ENCODE measurements at regions not wholly inside any gene's neighbourhood (a gene's known extent, or its start where the extent isn't known, plus 50 kb on each side); places are given as distances from the start of the nearest gene placed in this dataset.
"Not testable (repeated sequence)": the region's sequence is repeated elsewhere in the genome, so short reads cannot be mapped to it uniquely, and the experiment has no call there.

GRCh38 chr17:45639297-45639849, 144.7 kb upstream of the CRHR1 start:
- H3K27ac ChIP-seq (replicated peaks) = no peak overlapping the region
- TF ChIP-seq CTCF (IDR thresholded peaks at IDR 0.05; ENCODE audit: borderline replicate concordance) = no peak
- no peaks in the 10 kb centered on the region for H3K9me3 ChIP-seq (replicated peaks)
- no peak overlapping the region for H3K4me3 ChIP-seq
- H3K36me3 ChIP-seq = peaks cover 39% of the 10 kb centered on the region
- H3K4me1 ChIP-seq = no peaks in the 10 kb centered on the region
- no peaks in the 10 kb centered on the region for H3K27me3 ChIP-seq (ENCODE audit: low read depth)
- no peak for DNase-seq
- intact Hi-C loops (cut with micrococcal nuclease) = no loop called here

DNA sequence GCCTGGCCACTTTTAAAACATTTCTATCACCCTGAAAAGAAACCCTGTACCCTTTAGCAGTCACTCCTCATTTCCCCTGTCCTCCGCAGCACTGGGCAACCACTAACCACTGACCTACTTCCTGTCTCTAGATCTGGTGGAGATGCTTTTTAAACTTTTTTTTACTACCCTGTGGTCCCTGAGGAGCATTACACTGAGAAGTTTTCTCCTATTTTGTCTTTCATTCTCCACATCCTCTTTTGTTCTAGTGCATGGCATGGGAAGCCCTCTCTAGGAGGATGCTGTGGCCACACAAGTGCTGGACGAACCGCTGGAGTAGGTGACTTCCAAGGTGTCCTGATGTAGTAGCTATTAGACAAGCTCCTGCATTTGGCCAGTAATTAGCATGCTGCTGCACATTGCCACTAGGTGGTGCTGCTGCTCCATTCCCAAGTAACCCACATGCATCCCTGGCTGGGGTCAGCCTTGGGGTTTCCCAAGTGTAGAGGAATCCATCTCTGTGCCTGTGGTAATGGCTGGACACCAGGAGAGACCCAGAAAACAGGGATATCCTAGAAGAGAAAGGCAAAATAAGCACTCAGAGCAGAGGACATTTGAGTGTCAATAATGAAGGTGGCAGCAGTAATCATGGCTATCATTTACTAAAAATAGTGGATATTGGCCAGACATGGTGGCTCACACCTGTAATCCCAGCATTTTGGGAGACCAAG, 143.8 kb upstream of the CRHR1 start:
- peak; percentile 98 for TF ChIP-seq CTCF (IDR thresholded peaks at IDR 0.05; ENCODE audit: borderline replicate concordance)
- Histone ChIP-seq H3K27ac (replicated peaks) (no peak overlapping the region), H3K36me3 (peaks cover 29% of the 10 kb centered on the region), H3K4me3 (no peak overlapping the region), H3K9me3 (replicated peaks) (no peaks in the 10 kb centered on the region), H3K27me3 (ENCODE audit: low read depth) (no peaks in the 10 kb centered on the region), H3K4me1 (no peaks in the 10 kb centered on the region)
- DNase-seq = peak; percentile 48
- intact Hi-C loops (cut with micrococcal nuclease) = loop anchor here (5.0 kb wide), 1 partner anchor 192 kb away; no protein-coding TSS in a partner anchor

DNA sequence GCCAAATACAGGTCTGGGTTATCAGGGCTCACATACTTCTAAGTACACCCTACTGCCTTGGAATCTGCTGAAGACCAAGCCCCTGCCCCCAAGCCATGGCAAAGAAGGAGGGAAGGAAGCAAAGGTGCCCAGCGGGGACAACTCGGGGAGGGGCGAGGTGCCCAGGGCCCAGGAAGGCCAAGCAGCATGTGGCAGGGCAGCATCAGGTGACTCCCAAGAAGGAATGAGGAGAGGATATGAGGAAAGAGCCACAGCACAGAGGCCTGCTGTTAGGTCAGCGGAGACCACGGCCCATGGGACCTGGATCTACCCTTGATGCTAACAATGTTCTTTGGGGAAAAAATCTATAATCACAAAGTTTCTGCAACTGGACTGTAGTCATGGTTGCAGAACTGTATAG, 142.6 kb upstream of the CRHR1 start:
- Histone ChIP-seq H3K27me3 (ENCODE audit: low read depth) (peaks cover 3% of the 10 kb centered on the region), H3K4me3 (no peak overlapping the region), H3K36me3 (peaks cover 18% of the 10 kb centered on the region), H3K4me1 (no peaks in the 10 kb centered on the region), H3K9me3 (replicated peaks) (no peaks in the 10 kb centered on the region), H3K27ac (replicated peaks) (no peak overlapping the region)
- no peak for TF ChIP-seq CTCF (IDR thresholded peaks at IDR 0.05; ENCODE audit: borderline replicate concordance)
- intact Hi-C loops (cut with micrococcal nuclease) = loop anchor here (5.0 kb wide), 1 partner anchor 191 kb away; no protein-coding TSS in a partner anchor
- no peak for DNase-seq

DNA sequence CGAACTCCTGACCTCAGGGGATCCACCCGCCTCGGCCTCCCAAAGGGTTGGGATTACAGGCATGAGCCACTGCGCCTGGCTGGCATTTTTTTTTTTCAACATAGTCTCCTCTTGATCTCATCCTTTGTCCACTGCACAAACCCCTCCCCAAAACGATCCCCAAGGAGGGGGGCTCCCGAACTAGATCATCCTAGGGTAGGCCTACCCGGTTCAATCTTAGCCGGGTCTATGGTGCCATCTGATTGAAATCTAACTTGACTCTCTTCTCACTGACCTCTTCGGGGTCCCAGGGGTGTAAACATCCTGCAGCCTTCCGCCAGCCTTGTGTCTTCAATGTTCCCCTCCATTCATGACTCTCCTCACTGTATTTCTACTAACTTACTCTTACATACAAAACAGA, 140.5 kb upstream of the CRHR1 start:
- no peak overlapping the region for H3K4me3 ChIP-seq

GRCh38 chr17:45644637-45645036, 139.5 kb upstream of the CRHR1 start:
- not testable (repeated sequence) for H3K4me1 ChIP-seq; DNase-seq; H3K36me3 ChIP-seq; H3K9me3 ChIP-seq (replicated peaks); H3K4me3 ChIP-seq; H3K27ac ChIP-seq (replicated peaks)
- peaks cover 33% of the 10 kb centered on the region for H3K27me3 ChIP-seq (ENCODE audit: low read depth)
- intact Hi-C loops (cut with micrococcal nuclease) = loop anchor here (5.0 kb wide), 1 partner anchor 188 kb away; no protein-coding TSS in a partner anchor

More for the DNA sequence above, 140.5 kb upstream of the CRHR1 start:
- Histone ChIP-seq H3K9me3 (replicated peaks) (no peaks in the 10 kb centered on the region), H3K27ac (replicated peaks) (no peak overlapping the region), H3K4me1 (no peaks in the 10 kb centered on the region), H3K36me3 (peaks cover 7% of the 10 kb centered on the region), H3K27me3 (ENCODE audit: low read depth) (peaks cover 22% of the 10 kb centered on the region)
- TF ChIP-seq CTCF (IDR thresholded peaks at IDR 0.05; ENCODE audit: borderline replicate concordance) = no peak
- DNase-seq = no peak
- intact Hi-C loops (cut with micrococcal nuclease) = loop anchor here (5.0 kb wide), 1 partner anchor 189 kb away; no protein-coding TSS in a partner anchor

DNA sequence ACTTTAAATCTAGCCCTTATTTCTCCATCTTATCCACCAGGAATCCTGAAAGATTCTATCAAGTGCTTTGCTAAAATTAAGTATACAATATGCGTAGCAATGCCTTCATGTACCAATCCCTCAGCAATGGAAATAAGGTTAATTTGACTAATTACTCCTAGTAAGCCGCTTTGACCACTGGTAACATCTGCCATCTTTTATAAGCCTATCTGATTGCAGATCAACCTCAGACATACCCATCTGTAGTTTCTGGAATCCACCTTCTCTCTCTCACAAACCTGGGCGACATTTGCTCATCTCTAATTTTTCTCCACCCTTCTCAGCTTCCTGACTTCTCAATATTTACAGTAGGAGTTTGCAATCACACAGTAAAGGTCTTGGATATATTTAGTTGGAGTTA, 138.8 kb upstream of the CRHR1 start:
- no peaks in the 10 kb centered on the region for H3K4me1 ChIP-seq
- no peak for DNase-seq
- TF ChIP-seq CTCF (IDR thresholded peaks at IDR 0.05; ENCODE audit: borderline replicate concordance) = no peak
- intact Hi-C loops (cut with micrococcal nuclease) = no loop called here
- no peaks in the 10 kb centered on the region for H3K36me3 ChIP-seq
- no peaks in the 10 kb centered on the region for H3K9me3 ChIP-seq (replicated peaks)
- no peak overlapping the region for H3K4me3 ChIP-seq
- H3K27ac ChIP-seq (replicated peaks) = no peak overlapping the region
- H3K27me3 ChIP-seq (ENCODE audit: low read depth) = peaks cover 40% of the 10 kb centered on the region

Measured in left ventricle myocardium inferior (tissue), 1 donor.